ENCODE measurements at regions not wholly inside any gene's neighbourhood (a gene's known extent, or its start where the extent isn't known, plus 50 kb on each side); places are given as distances from the start of the nearest gene placed in this dataset.

- H2AFZ ChIP-seq (ENCODE audit: low read length), result no peak overlapping the region
- H4K20me1 ChIP-seq (ENCODE audit: insufficient read depth, low read length, poor library complexity, severe bottlenecking), result no peaks in the 10 kb centered on the region
- no peaks in the 10 kb centered on the region for H3K4me1 ChIP-seq (ENCODE audit: insufficient read depth, low read length, poor library complexity, severe bottlenecking)
- H3K4me3 ChIP-seq (ENCODE audit: low read length, poor library complexity, severe bottlenecking), result no peak overlapping the region
- no peaks in the 10 kb centered on the region for H3K27me3 ChIP-seq (ENCODE audit: insufficient read depth, low read length, poor library complexity, severe bottlenecking)
- no peak overlapping the region for H3K9ac ChIP-seq (ENCODE audit: low read depth, low read length, poor library complexity, severe bottlenecking)
- H3K9me2 ChIP-seq (replicated peaks; ENCODE audit: low read depth, low read length), result no peaks in the 10 kb centered on the region
- TF ChIP-seq EZH2phosphoT487 (IDR thresholded peaks at IDR 0.05; ENCODE audit: borderline replicate concordance) (no peak), CTCF (conservative IDR thresholded peaks at IDR 0.05; ENCODE audit: low read length) (no peak)
- no peaks in the 10 kb centered on the region for H3F3A ChIP-seq (ENCODE audit: low read depth)
- H3K36me3 ChIP-seq (ENCODE audit: insufficient read depth, low read length), result no peaks in the 10 kb centered on the region
- no peak overlapping the region for H3K4me2 ChIP-seq (ENCODE audit: low read depth, low read length, poor library complexity, severe bottlenecking)
- no peaks in the 10 kb centered on the region for H3K9me3 ChIP-seq (ENCODE audit: insufficient read depth, low read depth, low read length)
- H3K79me2 ChIP-seq (ENCODE audit: insufficient read depth, low read length), result no peaks in the 10 kb centered on the region
Measured at GRCh38 chr4:31392923-31393322, 672.8 kb downstream of the PCDH7 start.

- no peaks in the 10 kb centered on the region for H3K4me1 ChIP-seq (ENCODE audit: insufficient read depth, low read length, poor library complexity, severe bottlenecking)
- no peaks in the 10 kb centered on the region for H4K20me1 ChIP-seq (ENCODE audit: insufficient read depth, low read length, poor library complexity, severe bottlenecking)
- no peaks in the 10 kb centered on the region for H3F3A ChIP-seq (ENCODE audit: low read depth)
- no peaks in the 10 kb centered on the region for H3K79me2 ChIP-seq (ENCODE audit: insufficient read depth, low read length)
- no peaks in the 10 kb centered on the region for H3K9me3 ChIP-seq (ENCODE audit: insufficient read depth, low read depth, low read length)
- no peaks in the 10 kb centered on the region for H3K36me3 ChIP-seq (ENCODE audit: insufficient read depth, low read length)
- no peaks in the 10 kb centered on the region for H3K27me3 ChIP-seq (ENCODE audit: insufficient read depth, low read length, poor library complexity, severe bottlenecking)
- H3K9me2 ChIP-seq (replicated peaks; ENCODE audit: low read depth, low read length), result no peaks in the 10 kb centered on the region
- TF ChIP-seq EZH2phosphoT487 (IDR thresholded peaks at IDR 0.05; ENCODE audit: borderline replicate concordance) (no peak), CTCF (conservative IDR thresholded peaks at IDR 0.05; ENCODE audit: low read length) (no peak)
- H3K9ac ChIP-seq (ENCODE audit: low read depth, low read length, poor library complexity, severe bottlenecking), result no peak overlapping the region
- H3K4me2 ChIP-seq (ENCODE audit: low read depth, low read length, poor library complexity, severe bottlenecking), result no peak overlapping the region
- H3K4me3 ChIP-seq (ENCODE audit: low read length, poor library complexity, severe bottlenecking), result no peak overlapping the region
- no peak overlapping the region for H2AFZ ChIP-seq (ENCODE audit: low read length)
Measured at GRCh38 chr4:31408121-31408520, 688.0 kb downstream of the PCDH7 start.

GRCh38 chr4:31411565-31411964 lies 691.4 kb downstream of the PCDH7 start:
- H3K4me2 ChIP-seq (ENCODE audit: low read depth, low read length, poor library complexity, severe bottlenecking), result no peak overlapping the region
- H3K9me3 ChIP-seq (ENCODE audit: insufficient read depth, low read depth, low read length), result no peaks in the 10 kb centered on the region
- no peaks in the 10 kb centered on the region for H3K27me3 ChIP-seq (ENCODE audit: insufficient read depth, low read length, poor library complexity, severe bottlenecking)
- no peak for TF ChIP-seq CTCF (conservative IDR thresholded peaks at IDR 0.05; ENCODE audit: low read length)
- no peak for TF ChIP-seq EZH2phosphoT487 (IDR thresholded peaks at IDR 0.05; ENCODE audit: borderline replicate concordance)
- no peak overlapping the region for H2AFZ ChIP-seq (ENCODE audit: low read length)
- H3K36me3 ChIP-seq (ENCODE audit: insufficient read depth, low read length), result no peaks in the 10 kb centered on the region
- no peak overlapping the region for H3K9ac ChIP-seq (ENCODE audit: low read depth, low read length, poor library complexity, severe bottlenecking)
- H4K20me1 ChIP-seq (ENCODE audit: insufficient read depth, low read length, poor library complexity, severe bottlenecking), result no peaks in the 10 kb centered on the region
- no peaks in the 10 kb centered on the region for H3K9me2 ChIP-seq (replicated peaks; ENCODE audit: low read depth, low read length)
- H3K4me1 ChIP-seq (ENCODE audit: insufficient read depth, low read length, poor library complexity, severe bottlenecking), result no peaks in the 10 kb centered on the region
- no peaks in the 10 kb centered on the region for H3F3A ChIP-seq (ENCODE audit: low read depth)
- no peaks in the 10 kb centered on the region for H3K79me2 ChIP-seq (ENCODE audit: insufficient read depth, low read length)
- no peak overlapping the region for H3K4me3 ChIP-seq (ENCODE audit: low read length, poor library complexity, severe bottlenecking)

All from Loucy (cell line).